CD4-positive, alpha-beta memory T cell (primary cell): ENCODE measurements at regions not wholly inside any gene's neighbourhood (a gene's known extent, or its start where the extent isn't known, plus 50 kb on each side); places are given as distances from the start of the nearest gene placed in this dataset.
A peak's percentile ranks its signal among the peaks of the same experiment; 100 is the strongest.

Source experiments
- CTCF ChIA-PET: fragments of 350-600 bp; sonication (Branson Sonifier 250); formaldehyde crosslinking; loops from one replicate; lab custom pipeline; 2021; ENCODE audit warnings: inconsistent platforms; ENCODE audit not compliant: partially characterized antibody; lab: Charles Lee
- POLR2A ChIA-PET: fragments of 350-600 bp; sonication (Branson Sonifier 250); formaldehyde crosslinking; loops from one replicate; lab custom pipeline; 2021; ENCODE audit not compliant: partially characterized antibody; lab: Charles Lee
- DNase-seq, 5 donors: peaks; one replicate each; pipeline versions ENCODE4 v3.0.0 to v3.0.0-alpha.2; 2020 to 2022; ENCODE audit warnings: mixed read lengths in 1 of 5
- H3K27ac ChIP-seq: one replicate; pipeline ENCODE4 v1.7.0; 2013; ENCODE audit warnings: low read depth, low read length
- H3K27me3 ChIP-seq: 2 replicates; pipeline ENCODE4 v1.7.0; 2013; ENCODE audit warnings: mild to moderate bottlenecking, low read length, moderate library complexity; ENCODE audit not compliant: insufficient read depth
- H3K36me3 ChIP-seq: 2 replicates; pipeline ENCODE4 v1.7.0; 2013; ENCODE audit warnings: mild to moderate bottlenecking, low read length, moderate library complexity; ENCODE audit not compliant: insufficient read depth
- H3K4me1 ChIP-seq: 2 replicates; pipeline ENCODE4 v1.7.0; 2013; ENCODE audit warnings: mild to moderate bottlenecking, low read length, moderate library complexity; ENCODE audit not compliant: insufficient read depth
- H3K4me3 ChIP-seq, 2 donors: one replicate each; pipeline ENCODE4 v1.7.0; 2013; ENCODE audit warnings: low read length in 2 of 2, mild to moderate bottlenecking in 1 of 2
- H3K9me3 ChIP-seq, 2 donors: one replicate each; pipeline ENCODE4 v1.7.0; 2013; ENCODE audit warnings: low read length in 2 of 2, control low read depth in 1 of 2; ENCODE audit not compliant: control insufficient read depth in 1 of 2
- H3K27ac Mint-ChIP-seq, 7 donors: one replicate each; pipeline ENCODE4 v1.8.0; 2020 to 2021; ENCODE audit warnings: mixed read lengths in 7 of 7, mild to moderate bottlenecking in 6 of 7, inconsistent platforms in 3 of 7, moderate library complexity in 3 of 7
- H3K27me3 Mint-ChIP-seq, 2 donors: one replicate each; pipeline ENCODE4 v1.8.0; 2020 to 2021; ENCODE audit warnings: mixed read lengths in 2 of 2
- H3K36me3 Mint-ChIP-seq, 2 donors: one replicate each; pipeline ENCODE4 v1.8.0; 2020 to 2021; ENCODE audit warnings: mixed read lengths in 2 of 2, inconsistent platforms in 1 of 2, mild to moderate bottlenecking in 1 of 2
- H3K4me1 Mint-ChIP-seq, 4 donors: one replicate each; pipeline ENCODE4 v1.8.0; 2020 to 2021; ENCODE audit warnings: mixed read lengths in 4 of 4, mild to moderate bottlenecking in 1 of 4
- H3K4me3 Mint-ChIP-seq, 8 donors: one replicate each; pipeline ENCODE4 v1.8.0; 2020 to 2021; ENCODE audit warnings: mixed read lengths in 8 of 8, mild to moderate bottlenecking in 7 of 8, moderate library complexity in 6 of 8, inconsistent platforms in 3 of 8
- H3K9me3 Mint-ChIP-seq, 8 donors: one replicate each; pipeline ENCODE4 v1.8.0; 2020 to 2021; ENCODE audit warnings: mixed read lengths in 8 of 8, mild to moderate bottlenecking in 5 of 8, inconsistent platforms in 3 of 8, moderate library complexity in 1 of 8
- intact Hi-C: fragments of 100-400 bp; cut with micrococcal nuclease; formaldehyde crosslinking; loops from one replicate; pipeline ENCODE4 v1.15.1; 2023

- ChIA-PET CTCF (interaction anchor here (11.3 to 15.8 kb wide), 2 partner anchors 62 to 89 kb away, joined by 333 to 676 read pairs; partner anchors contain the start of genes RSPH3 and TAGAP), POLR2A (interaction anchor here (2.8 to 19.6 kb wide), 3 partner anchors 37 to 92 kb away, joined by 13 to 646 read pairs (median 46); partner anchors contain the start of gene TAGAP)
- H3K4me3 Mint-ChIP-seq: peak overlapping the region in 7 of 8 donors; percentile 8 to 87 (median 51)
- DNase-seq: no peak
- H3K27me3 Mint-ChIP-seq: no peaks in the 10 kb centered on the region
- peak overlapping the region; percentile 1 for H3K27ac ChIP-seq
- intact Hi-C loops: no loop called here
- peaks cover 42 to 81% (median 56%) of the 10 kb centered on the region in 4 donors for H3K4me1 Mint-ChIP-seq
- H3K36me3 Mint-ChIP-seq: no peaks in the 10 kb centered on the region
- no peaks in the 10 kb centered on the region for H3K27me3 ChIP-seq
- H3K9me3 ChIP-seq: no peaks in the 10 kb centered on the region
- no peaks in the 10 kb centered on the region for H3K36me3 ChIP-seq
- H3K9me3 Mint-ChIP-seq: no peaks in the 10 kb centered on the region
- H3K27ac Mint-ChIP-seq: peak overlapping the region; percentile 87 to 99 (median 94)
- H3K4me1 ChIP-seq: peaks cover 62% of the 10 kb centered on the region
- no peak overlapping the region for H3K4me3 ChIP-seq
Observed at GRCh38 chr6:159100395-159101182, 55.8 kb upstream of the TAGAP start.

- H3K4me1 Mint-ChIP-seq: peaks cover 45 to 82% (median 60%) of the 10 kb centered on the region in 4 donors
- H3K4me3 Mint-ChIP-seq: peak overlapping the region in 7 of 8 donors; percentile 8 to 87 (median 51)
- Histone ChIP-seq H3K27me3 (no peaks in the 10 kb centered on the region), H3K4me1 (peaks cover 64% of the 10 kb centered on the region), H3K9me3 (no peaks in the 10 kb centered on the region), H3K4me3 (no peak overlapping the region), H3K36me3 (no peaks in the 10 kb centered on the region), H3K27ac (peak overlapping the region; percentile 76)
- CTCF ChIA-PET: interaction anchor here (1.1 to 2.3 kb wide), 6 partner anchors 10 to 96 kb away, joined by 3 to 16 read pairs (median 4); no protein-coding TSS in a partner anchor
- H3K9me3 Mint-ChIP-seq: no peaks in the 10 kb centered on the region
- POLR2A ChIA-PET: interaction anchor here (0.7 to 19.6 kb wide), 7 partner anchors 7 to 91 kb away, joined by 3 to 646 read pairs (median 12); partner anchors contain the start of gene TAGAP
- H3K36me3 Mint-ChIP-seq: no peaks in the 10 kb centered on the region
- no peak for DNase-seq
- H3K27ac Mint-ChIP-seq: peak overlapping the region; percentile 87 to 99 (median 94)
- H3K27me3 Mint-ChIP-seq: no peaks in the 10 kb centered on the region
- intact Hi-C loops: no loop called here
Observed at GRCh38 chr6:159099961-159100360, 55.2 kb upstream of the TAGAP start.

GRCh38 chr6:159099276-159099675, 54.5 kb upstream of the TAGAP start:
- CTCF ChIA-PET: interaction anchor here (1.1 to 2.3 kb wide), 7 partner anchors 11 to 99 kb away, joined by 3 to 16 read pairs (median 4); partner anchors contain the start of gene RSPH3
- intact Hi-C loops: no loop called here
- peak in 1 of 5 donors; percentile 21 for DNase-seq

GRCh38 chr6:159098636-159099106, 53.9 kb upstream of the TAGAP start:
- peak overlapping the region; percentile 76 for H3K27ac ChIP-seq
- no peaks in the 10 kb centered on the region for H3K27me3 Mint-ChIP-seq
- peak; percentile 82 to 91 (median 88) for DNase-seq
- no peaks in the 10 kb centered on the region for H3K36me3 Mint-ChIP-seq
- peaks cover 64% of the 10 kb centered on the region for H3K4me1 ChIP-seq
- H3K36me3 ChIP-seq: no peaks in the 10 kb centered on the region
- peaks cover 43 to 82% (median 60%) of the 10 kb centered on the region in 4 donors for H3K4me1 Mint-ChIP-seq
- H3K4me3 ChIP-seq: peak overlapping the region in 1 of 2 donors; percentile 29
- POLR2A ChIA-PET: interaction anchor here (0.8 to 19.6 kb wide), 12 partner anchors 8 to 455 kb away, joined by 3 to 646 read pairs (median 6); partner anchors contain the start of gene TAGAP
- H3K4me3 Mint-ChIP-seq: peak overlapping the region; percentile 71 to 89 (median 81)
- intact Hi-C loops: loop anchor here (1.0 kb wide), 2 partner anchors 36 to 56 kb away; no protein-coding TSS in a partner anchor
- H3K27me3 ChIP-seq: no peaks in the 10 kb centered on the region
- CTCF ChIA-PET: interaction anchor here (0.8 to 2.3 kb wide), 11 partner anchors 12 to 98 kb away, joined by 3 to 16 read pairs (median 4); partner anchors contain the start of genes RSPH3 and TAGAP
- H3K9me3 Mint-ChIP-seq: no peaks in the 10 kb centered on the region
- no peaks in the 10 kb centered on the region for H3K9me3 ChIP-seq
- H3K27ac Mint-ChIP-seq: peak overlapping the region; percentile 93 to 99 (median 98)

More at GRCh38 chr6:159099276-159099675, 54.5 kb upstream of the TAGAP start:
- Histone ChIP-seq H3K27ac (peak overlapping the region; percentile 76), H3K4me1 (peaks cover 64% of the 10 kb centered on the region), H3K4me3 (peak overlapping the region in 1 of 2 donors; percentile 29), H3K27me3 (no peaks in the 10 kb centered on the region), H3K9me3 (no peaks in the 10 kb centered on the region), H3K36me3 (no peaks in the 10 kb centered on the region)
- POLR2A ChIA-PET: interaction anchor here (0.7 to 19.6 kb wide), 9 partner anchors 8 to 91 kb away, joined by 3 to 646 read pairs (median 7); partner anchors contain the start of gene TAGAP
- Mint-ChIP-seq H3K27me3 (no peaks in the 10 kb centered on the region), H3K4me3 (peak overlapping the region; percentile 71 to 89 (median 81)), H3K36me3 (no peaks in the 10 kb centered on the region), H3K9me3 (no peaks in the 10 kb centered on the region), H3K4me1 (peaks cover 46 to 82% (median 60%) of the 10 kb centered on the region in 4 donors), H3K27ac (peak overlapping the region; percentile 93 to 99 (median 98))

GRCh38 chr6:159097256-159097655, 52.5 kb upstream of the TAGAP start:
- no peak overlapping the region for H3K4me3 ChIP-seq
- intact Hi-C loops: no loop called here
- no peaks in the 10 kb centered on the region for H3K9me3 ChIP-seq
- no peaks in the 10 kb centered on the region for H3K27me3 ChIP-seq
- peaks cover 62% of the 10 kb centered on the region for H3K4me1 ChIP-seq
- Mint-ChIP-seq H3K36me3 (no peaks in the 10 kb centered on the region), H3K4me1 (peaks cover 41 to 71% (median 58%) of the 10 kb centered on the region in 4 donors), H3K27ac (peak overlapping the region; percentile 73 to 99 (median 82)), H3K4me3 (peak overlapping the region in 1 of 8 donors; percentile 35), H3K27me3 (no peaks in the 10 kb centered on the region), H3K9me3 (no peaks in the 10 kb centered on the region)
- CTCF ChIA-PET: interaction anchor here (0.7 to 2.0 kb wide), 5 partner anchors 10 to 89 kb away, joined by 3 to 7 read pairs (median 4); partner anchors contain the start of gene TAGAP
- POLR2A ChIA-PET: interaction anchor here (1.0 to 19.6 kb wide), 6 partner anchors 9 to 55 kb away, joined by 3 to 646 read pairs (median 8); partner anchors contain the start of gene TAGAP
- peak overlapping the region; percentile 76 for H3K27ac ChIP-seq
- no peak for DNase-seq
- H3K36me3 ChIP-seq: no peaks in the 10 kb centered on the region

GRCh38 chr6:159095616-159096015, 50.8 kb upstream of the TAGAP start:
- Histone ChIP-seq H3K36me3 (no peaks in the 10 kb centered on the region), H3K27me3 (no peaks in the 10 kb centered on the region), H3K9me3 (no peaks in the 10 kb centered on the region), H3K4me3 (no peak overlapping the region), H3K4me1 (peaks cover 59% of the 10 kb centered on the region), H3K27ac (no peak overlapping the region)
- Mint-ChIP-seq H3K27me3 (no peaks in the 10 kb centered on the region), H3K4me3 (peak overlapping the region in 1 of 8 donors; percentile 79), H3K9me3 (no peaks in the 10 kb centered on the region), H3K27ac (peak overlapping the region in 2 of 7 donors; percentile 58 to 91), H3K4me1 (peaks cover 39 to 66% (median 52%) of the 10 kb centered on the region in 4 donors), H3K36me3 (no peaks in the 10 kb centered on the region)
- DNase-seq: no peak
- intact Hi-C loops: no loop called here
- ChIA-PET POLR2A (interaction anchor here (1.2 to 19.6 kb wide), 6 partner anchors 12 to 82 kb away, joined by 3 to 646 read pairs (median 4); partner anchors contain the start of gene TAGAP), CTCF (interaction anchor here (1.8 to 3.9 kb wide), 5 partner anchors 8 to 88 kb away, joined by 3 to 21 read pairs (median 17); partner anchors contain the start of gene TAGAP)
